ENCODE measurements at regions not wholly inside any gene's neighbourhood (a gene's known extent, or its start where the extent isn't known, plus 50 kb on each side); places are given as distances from the start of the nearest gene placed in this dataset.
"Not testable (repeated sequence)": the region's sequence is repeated elsewhere in the genome, so short reads cannot be mapped to it uniquely, and the experiment has no call there.

GRCh38 chr6:159594106-159594749 lies 98.8 kb downstream of the SOD2 start:
- no peak for DNase-seq (ENCODE audit: low read depth, low spot score)

- no peak for DNase-seq (ENCODE audit: low read depth, low spot score)
Measured at GRCh38 chr6:159590835-159591234, 102.2 kb downstream of the SOD2 start.

- DNase-seq (ENCODE audit: low read depth, low spot score): no peak
Measured at GRCh38 chr6:159586684-159587083, 106.4 kb downstream of the SOD2 start.

GRCh38 chr6:159582736-159583135 lies 110.3 kb downstream of the SOD2 start:
- DNase-seq (ENCODE audit: low read depth, low spot score): no peak

GRCh38 chr6:159578629-159579028 lies 114.4 kb downstream of the SOD2 start:
- no peak for DNase-seq (ENCODE audit: low read depth, low spot score)

GRCh38 chr6:159577564-159577963 lies 115.5 kb downstream of the SOD2 start:
- DNase-seq (ENCODE audit: low read depth, low spot score): no peak

- DNase-seq (ENCODE audit: low read depth, low spot score): no peak
Measured at GRCh38 chr6:159572439-159573110, 120.5 kb downstream of the SOD2 start.

- DNase-seq (ENCODE audit: low read depth, low spot score): no peak
Measured at GRCh38 chr6:159565181-159565710, 127.8 kb downstream of the SOD2 start.

- DNase-seq (ENCODE audit: low read depth, low spot score): no peak
Measured at GRCh38 chr6:159564456-159564855, 128.6 kb downstream of the SOD2 start.

GRCh38 chr6:159557031-159557430 lies 136.0 kb downstream of the SOD2 start:
- no peak for DNase-seq (ENCODE audit: low read depth, low spot score)

GRCh38 chr6:159555082-159555875 lies 137.8 kb downstream of the SOD2 start:
- DNase-seq (ENCODE audit: low read depth, low spot score): no peak

- no peak for DNase-seq (ENCODE audit: low read depth, low spot score)
Measured at GRCh38 chr6:159541296-159541695, 151.7 kb downstream of the SOD2 start.

GRCh38 chr6:159540883-159541282 lies 152.2 kb downstream of the SOD2 start:
- DNase-seq (ENCODE audit: low read depth, low spot score): no peak

- DNase-seq (ENCODE audit: low read depth, low spot score): no peak
Measured at GRCh38 chr6:159540152-159540551, 152.9 kb downstream of the SOD2 start.

GRCh38 chr6:159538031-159538430 lies 155.0 kb downstream of the SOD2 start:
- not testable (repeated sequence) for DNase-seq (ENCODE audit: low read depth, low spot score)

- no peak for DNase-seq (ENCODE audit: low read depth, low spot score)
Measured at GRCh38 chr6:159535656-159536350, 157.2 kb downstream of the SOD2 start.

GRCh38 chr6:159533568-159533967 lies 159.5 kb downstream of the SOD2 start:
- no peak for DNase-seq (ENCODE audit: low read depth, low spot score)

- DNase-seq (ENCODE audit: low read depth, low spot score): no peak
Measured at GRCh38 chr6:159533016-159533415, 160.0 kb downstream of the SOD2 start.

- DNase-seq (ENCODE audit: low read depth, low spot score): no peak
Measured at GRCh38 chr6:159532155-159532554, 160.9 kb downstream of the SOD2 start.

GRCh38 chr6:159529934-159530333 lies 163.1 kb downstream of the SOD2 start:
- no peak for DNase-seq (ENCODE audit: low read depth, low spot score)

GRCh38 chr6:159527351-159527750 lies 165.7 kb downstream of the SOD2 start:
- DNase-seq (ENCODE audit: low read depth, low spot score): no peak

Measured in brain pericyte (primary cell).